ENCODE measurements at regions not wholly inside any gene's neighbourhood (a gene's known extent, or its start where the extent isn't known, plus 50 kb on each side); places are given as distances from the start of the nearest gene placed in this dataset.
A peak's percentile ranks its signal among the peaks of the same experiment; 100 is the strongest.

- TF ChIP-seq ZNF609 (CRISPR knock-in tag; IDR thresholded peaks at IDR 0.05; ENCODE audit: borderline replicate concordance), result 0 out of 2 replicates have a peak, but pooled peaks have one; percentile 27
- TF ChIP-seq MEIS2 (CRISPR knock-in tag; IDR thresholded peaks at IDR 0.05), result no peak
- no peak for TF ChIP-seq ZSCAN22 (CRISPR knock-in tag; IDR thresholded peaks at IDR 0.05)
- peak; percentile 31; the same call in 1 of the 2 replicates for TF ChIP-seq ELF4 (CRISPR knock-in tag; IDR thresholded peaks at IDR 0.05; ENCODE audit: borderline replicate concordance)
- peak; percentile 57; the same call in 1 of the 2 replicates for TF ChIP-seq SALL1 (CRISPR knock-in tag; IDR thresholded peaks at IDR 0.05)
- no peak for TF ChIP-seq TERF1 (CRISPR knock-in tag; IDR thresholded peaks at IDR 0.05)
- TF ChIP-seq MIER2 (CRISPR knock-in tag; IDR thresholded peaks at IDR 0.05), result no peak
- TF ChIP-seq SRF (IDR thresholded peaks at IDR 0.05; ENCODE audit: low read depth, low read length), result no peak
- TF ChIP-seq, protein P1, sequence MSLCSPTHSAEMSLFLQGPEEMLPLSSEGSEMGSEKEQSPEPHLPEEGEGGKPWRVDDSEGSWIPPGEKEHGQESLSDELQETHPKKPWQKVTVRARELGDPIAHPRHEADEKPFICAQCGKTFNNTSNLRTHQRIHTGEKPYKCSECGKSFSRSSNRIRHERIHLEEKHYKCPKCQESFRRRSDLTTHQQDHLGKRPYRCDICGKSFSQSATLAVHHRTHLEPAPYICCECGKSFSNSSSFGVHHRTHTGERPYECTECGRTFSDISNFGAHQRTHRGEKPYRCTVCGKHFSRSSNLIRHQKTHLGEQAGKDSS (CRISPR knock-in tag; IDR thresholded peaks at IDR 0.05; ENCODE audit: borderline replicate concordance, low read depth), result no peak
- no peak for TF ChIP-seq PREB (CRISPR knock-in tag; IDR thresholded peaks at IDR 0.05)
- no peak for TF ChIP-seq CEBPG (CRISPR knock-in tag; IDR thresholded peaks at IDR 0.05)
- TF ChIP-seq ZNF501 (CRISPR knock-in tag; IDR thresholded peaks at IDR 0.05), result 0 out of 2 replicates have a peak, but pooled peaks have one; percentile 31
- TF ChIP-seq, protein P2, sequence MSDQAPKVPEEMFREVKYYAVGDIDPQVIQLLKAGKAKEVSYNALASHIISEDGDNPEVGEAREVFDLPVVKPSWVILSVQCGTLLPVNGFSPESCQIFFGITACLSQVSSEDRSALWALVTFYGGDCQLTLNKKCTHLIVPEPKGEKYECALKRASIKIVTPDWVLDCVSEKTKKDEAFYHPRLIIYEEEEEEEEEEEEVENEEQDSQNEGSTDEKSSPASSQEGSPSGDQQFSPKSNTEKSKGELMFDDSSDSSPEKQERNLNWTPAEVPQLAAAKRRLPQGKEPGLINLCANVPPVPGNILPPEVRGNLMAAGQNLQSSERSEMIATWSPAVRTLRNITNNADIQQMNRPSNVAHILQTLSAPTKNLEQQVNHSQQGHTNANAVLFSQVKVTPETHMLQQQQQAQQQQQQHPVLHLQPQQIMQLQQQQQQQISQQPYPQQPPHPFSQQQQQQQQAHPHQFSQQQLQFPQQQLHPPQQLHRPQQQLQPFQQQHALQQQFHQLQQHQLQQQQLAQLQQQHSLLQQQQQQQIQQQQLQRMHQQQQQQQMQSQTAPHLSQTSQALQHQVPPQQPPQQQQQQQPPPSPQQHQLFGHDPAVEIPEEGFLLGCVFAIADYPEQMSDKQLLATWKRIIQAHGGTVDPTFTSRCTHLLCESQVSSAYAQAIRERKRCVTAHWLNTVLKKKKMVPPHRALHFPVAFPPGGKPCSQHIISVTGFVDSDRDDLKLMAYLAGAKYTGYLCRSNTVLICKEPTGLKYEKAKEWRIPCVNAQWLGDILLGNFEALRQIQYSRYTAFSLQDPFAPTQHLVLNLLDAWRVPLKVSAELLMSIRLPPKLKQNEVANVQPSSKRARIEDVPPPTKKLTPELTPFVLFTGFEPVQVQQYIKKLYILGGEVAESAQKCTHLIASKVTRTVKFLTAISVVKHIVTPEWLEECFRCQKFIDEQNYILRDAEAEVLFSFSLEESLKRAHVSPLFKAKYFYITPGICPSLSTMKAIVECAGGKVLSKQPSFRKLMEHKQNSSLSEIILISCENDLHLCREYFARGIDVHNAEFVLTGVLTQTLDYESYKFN (CRISPR knock-in tag; conservative IDR thresholded peaks at IDR 0.05), result peak; percentile 51; the same call in 1 of the 2 replicates
- no peak for TF ChIP-seq ZFP82 (CRISPR knock-in tag; IDR thresholded peaks at IDR 0.05; ENCODE audit: borderline replicate concordance)
- no peak for TF ChIP-seq MTF2 (CRISPR knock-in tag; IDR thresholded peaks at IDR 0.05; ENCODE audit: borderline replicate concordance)
- no peak for TF ChIP-seq ZNF530 (CRISPR knock-in tag; IDR thresholded peaks at IDR 0.05; ENCODE audit: low read depth)
- no peak for TF ChIP-seq TCF7 (IDR thresholded peaks at IDR 0.05; ENCODE audit: low read depth)
- TF ChIP-seq ELF3 (CRISPR knock-in tag; IDR thresholded peaks at IDR 0.05), result 0 out of 2 replicates have a peak, but pooled peaks have one; percentile 40
Measured at GRCh38 chr2:64906853-64907536, 82.2 kb upstream of the SLC1A4 start (continued).

Data from HepG2 (cell line).